Inferior parietal cortex (tissue), 1 donor: ENCODE measurements at regions not wholly inside any gene's neighbourhood (a gene's known extent, or its start where the extent isn't known, plus 50 kb on each side); places are given as distances from the start of the nearest gene placed in this dataset.

ENCODE experiments used
- DNase-seq: peaks from one replicate; pipeline ENCODE4 v3.0.0-alpha.2; 2016; ENCODE audit errors: extremely low spot score

DNA sequence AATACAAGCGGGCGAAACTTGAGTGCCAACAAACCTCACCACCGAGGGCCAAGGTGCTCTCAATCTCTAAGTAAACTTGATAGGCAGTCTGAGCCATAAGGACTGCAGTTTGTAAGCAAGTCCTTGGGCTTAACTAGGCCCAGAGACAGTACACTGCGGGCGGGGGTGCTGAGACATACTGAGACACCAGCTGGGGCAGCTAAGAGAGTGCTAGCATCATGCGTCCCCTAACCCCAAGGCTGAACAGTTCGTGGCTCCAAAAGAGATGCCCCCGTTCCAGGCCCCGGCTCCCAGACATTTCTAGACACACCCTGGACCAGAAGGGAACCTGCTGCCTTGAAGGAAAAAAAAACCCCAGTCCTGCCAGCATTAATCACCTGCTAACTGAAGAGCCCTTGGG lies 126.8 kb upstream of the PRDX4 start:
- DNase-seq, result no peak

DNA sequence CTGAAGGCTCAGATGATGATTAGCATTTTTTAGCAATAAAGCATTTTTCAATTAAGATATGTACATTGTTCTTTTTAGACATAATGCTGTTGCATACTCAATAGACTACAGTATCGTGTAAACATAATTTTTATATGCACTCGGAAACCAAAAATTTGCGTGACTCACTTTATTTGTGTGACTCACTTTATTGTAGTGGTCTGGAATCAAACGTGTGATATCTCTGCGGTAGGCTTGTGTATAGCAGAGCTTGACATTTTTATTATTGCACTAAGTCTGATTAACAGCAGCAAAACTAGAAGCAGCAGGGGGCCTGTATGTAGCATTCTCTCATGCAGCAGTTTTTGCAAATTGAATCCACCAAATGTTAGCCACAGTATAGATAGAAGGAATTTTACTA lies 119.1 kb upstream of the PRDX4 start:
- no peak for DNase-seq

DNA sequence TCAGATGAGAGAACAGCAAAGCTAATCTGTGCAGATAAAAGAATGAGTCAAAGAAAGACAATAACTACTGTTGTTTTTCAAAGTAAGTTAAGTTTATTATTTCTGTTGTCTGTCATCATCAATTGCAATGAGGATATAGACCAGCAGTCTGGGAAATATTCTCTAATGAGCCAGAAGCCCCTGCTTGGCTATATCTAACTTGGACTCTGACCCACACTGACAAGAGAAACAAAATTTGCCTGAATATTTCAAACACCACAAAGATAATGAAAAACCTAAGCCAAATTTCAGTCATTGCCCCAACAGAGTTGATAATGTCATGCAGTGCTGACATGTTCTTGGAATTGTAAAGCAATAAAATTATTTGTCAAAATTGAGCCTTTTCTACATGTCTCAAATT lies 115.0 kb upstream of the PRDX4 start:
- DNase-seq, result no peak

DNA sequence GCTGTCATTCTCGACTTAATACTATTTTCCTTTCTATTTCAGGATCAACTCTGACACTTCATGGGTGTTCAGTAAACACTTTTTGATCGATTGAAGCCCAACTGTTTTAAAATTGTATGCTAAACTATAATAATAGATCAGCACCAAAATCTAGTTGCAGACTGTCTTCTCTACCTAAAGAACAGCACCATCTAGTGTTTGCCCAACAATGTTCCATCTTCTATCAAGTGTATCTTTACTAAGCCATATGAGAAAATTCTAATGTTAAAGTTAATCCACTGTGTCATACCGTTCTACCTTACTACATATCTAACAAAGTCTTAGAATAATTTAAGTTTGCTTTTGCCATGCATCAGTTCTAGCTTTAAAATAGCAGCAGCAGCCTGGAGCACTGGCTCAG lies 113.0 kb upstream of the PRDX4 start:
- peak; percentile 36 for DNase-seq

DNA sequence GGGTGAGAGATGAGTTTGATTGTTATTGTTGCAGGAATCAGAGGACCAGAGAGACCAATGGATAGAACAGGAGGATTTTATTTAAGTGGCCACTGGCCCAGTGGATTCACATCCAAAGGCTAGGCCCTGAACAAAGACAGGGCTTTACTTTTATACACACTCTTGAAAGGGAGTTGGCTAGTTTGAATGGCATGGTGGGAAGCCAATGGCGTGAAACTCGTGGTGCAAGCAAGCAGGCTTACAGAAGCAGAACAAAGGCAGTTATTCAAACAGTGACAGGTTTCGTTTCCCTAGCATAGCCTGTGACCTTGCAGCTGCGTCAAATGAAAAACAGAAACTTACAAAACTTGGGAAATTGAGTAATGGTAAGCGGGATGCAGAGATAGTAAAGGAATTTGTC lies 110.2 kb upstream of the PRDX4 start:
- DNase-seq, result no peak

DNA sequence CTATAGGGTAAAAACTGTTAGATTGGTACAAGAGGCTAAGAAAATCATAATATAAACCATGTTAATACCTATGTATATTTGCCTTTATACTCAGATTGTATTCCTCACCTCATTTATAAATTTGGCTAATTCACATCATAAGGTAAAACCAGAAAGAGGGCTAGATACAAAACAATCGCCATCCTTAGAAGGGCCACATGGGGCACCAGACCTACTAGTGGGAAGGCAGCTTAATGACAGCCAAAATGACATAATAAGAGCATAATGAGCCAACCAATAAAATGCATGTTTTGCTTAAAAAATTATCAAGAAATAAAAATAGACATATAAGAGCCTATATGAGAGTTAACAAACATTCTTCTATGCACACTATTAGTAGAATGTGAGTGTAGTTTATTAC lies 107.3 kb upstream of the PRDX4 start:
- DNase-seq, result no peak

DNA sequence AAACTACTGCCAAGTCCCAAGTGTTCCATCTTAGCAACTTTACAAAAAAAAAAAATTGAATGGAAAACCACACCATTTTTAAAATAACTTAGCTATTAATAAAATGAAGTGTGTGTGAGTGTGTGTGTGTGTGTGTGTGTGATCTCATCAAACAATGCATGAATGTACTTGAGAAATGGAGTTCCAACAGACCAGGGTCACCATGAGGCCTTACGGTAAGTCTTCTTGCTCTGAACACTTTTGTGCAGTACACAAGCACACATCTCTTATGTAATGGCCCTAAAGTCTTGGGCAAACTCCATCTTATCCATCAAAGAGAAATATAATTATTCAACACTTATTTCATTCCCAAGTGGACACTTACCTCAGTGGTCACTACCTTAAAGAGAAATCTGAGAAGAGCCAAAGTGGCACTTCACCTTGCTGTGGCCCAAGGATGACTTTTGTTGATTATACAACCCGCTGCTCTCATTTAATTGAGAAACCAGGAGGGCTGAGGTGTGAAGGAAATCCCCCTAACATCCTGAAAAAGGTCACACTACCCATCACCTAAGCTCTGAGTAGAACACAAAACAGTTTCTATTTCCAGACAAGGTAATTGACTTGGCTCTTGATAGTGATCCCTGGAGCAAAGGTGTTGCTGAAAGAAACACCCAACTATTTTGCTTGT lies 96.5 kb upstream of the PRDX4 start:
- DNase-seq, result no peak

DNA sequence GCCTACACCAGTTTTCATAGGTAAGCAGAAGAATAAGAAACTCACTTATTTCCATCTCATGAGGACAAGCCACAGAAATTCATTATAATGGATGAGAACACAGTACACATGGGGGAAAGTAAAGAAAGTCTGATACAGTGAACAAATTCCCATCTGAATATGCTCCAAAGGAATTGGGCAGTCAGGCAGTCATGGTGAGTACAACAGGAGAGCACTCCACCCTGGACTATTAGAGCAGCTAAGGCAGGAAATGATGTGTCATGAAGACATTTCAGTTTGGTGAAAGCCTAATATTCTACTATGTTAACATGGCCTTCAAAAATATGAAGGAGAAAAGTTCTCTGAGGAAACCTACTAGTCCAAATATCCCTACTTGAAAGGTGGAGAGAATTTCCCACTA lies 92.0 kb upstream of the PRDX4 start:
- DNase-seq, result no peak

DNA sequence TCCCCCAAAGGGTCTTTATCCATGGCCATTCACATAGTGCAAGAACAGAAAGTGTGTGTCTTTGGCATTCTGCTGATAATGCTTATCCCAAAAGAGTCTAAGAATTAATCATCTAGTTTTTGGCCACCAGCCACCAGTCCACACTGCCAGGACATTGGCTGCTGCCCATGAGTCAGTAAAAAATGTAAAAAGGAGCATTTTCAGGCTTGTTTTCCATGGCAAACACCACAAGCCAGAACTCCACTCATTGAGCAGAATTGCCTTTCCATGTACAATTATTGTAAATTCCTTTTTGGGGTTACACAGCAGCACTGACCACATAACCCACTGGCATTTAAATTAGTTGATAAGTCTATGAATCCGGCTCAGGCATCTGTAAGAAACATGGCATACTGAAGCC lies 89.2 kb upstream of the PRDX4 start:
- DNase-seq, result no peak

DNA sequence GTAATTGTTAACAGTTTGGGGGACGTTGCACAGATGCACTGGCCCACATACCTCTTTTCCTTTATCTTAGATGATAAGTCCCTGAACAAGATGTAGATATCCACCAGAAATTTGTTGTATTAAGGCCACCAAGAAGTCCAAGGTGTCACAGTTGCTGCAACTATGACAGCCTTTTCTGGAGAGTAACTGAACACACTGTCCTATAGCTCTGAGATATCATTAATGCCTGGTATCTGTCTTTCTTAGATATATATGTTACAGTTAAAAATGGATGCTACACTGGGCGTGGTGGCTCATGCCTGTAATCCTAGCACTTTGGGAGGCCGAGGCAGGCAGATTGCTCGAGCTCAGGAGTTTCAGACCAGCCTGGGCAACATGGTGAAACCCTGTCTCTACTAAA lies 77.8 kb upstream of the PRDX4 start:
- DNase-seq, result no peak

DNA sequence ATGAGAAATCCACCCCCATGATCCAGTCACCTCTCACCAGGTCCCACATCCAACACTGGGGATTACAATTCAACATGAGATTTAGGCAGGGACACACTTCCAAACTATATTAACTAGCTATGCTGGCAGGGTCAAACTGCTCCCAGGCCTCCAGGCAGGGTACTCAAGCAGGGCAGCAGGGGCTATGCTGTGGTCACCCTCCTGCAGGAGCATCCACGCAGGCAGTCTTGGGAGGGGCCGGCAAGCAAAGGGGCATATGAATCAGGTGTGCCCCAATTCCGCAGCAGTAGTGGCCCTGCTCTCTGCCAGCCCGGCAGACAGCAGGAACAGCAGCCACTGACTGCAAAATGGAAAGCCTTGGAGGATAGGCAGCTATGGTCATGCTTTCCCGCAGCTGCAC lies 74.6 kb upstream of the PRDX4 start:
- DNase-seq, result no peak

DNA sequence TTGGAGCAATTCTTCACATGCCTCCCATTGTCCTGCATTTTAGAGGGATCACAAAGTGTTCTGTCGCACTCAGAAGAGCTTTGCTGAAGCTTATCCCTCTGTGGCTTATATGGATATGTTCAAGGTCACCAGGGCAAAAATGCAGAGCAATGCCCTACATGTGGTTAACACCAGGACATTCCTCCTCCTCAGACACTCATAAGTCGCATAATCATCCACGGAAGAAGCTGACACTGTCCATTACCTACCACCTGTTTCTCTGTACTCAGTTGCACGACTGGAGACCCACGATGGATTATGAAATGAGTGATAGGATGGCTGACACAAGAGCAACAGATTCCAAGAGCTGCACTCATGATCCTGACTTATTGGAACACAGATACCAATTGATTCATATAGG lies 68.7 kb upstream of the PRDX4 start:
- DNase-seq, result no peak

DNA sequence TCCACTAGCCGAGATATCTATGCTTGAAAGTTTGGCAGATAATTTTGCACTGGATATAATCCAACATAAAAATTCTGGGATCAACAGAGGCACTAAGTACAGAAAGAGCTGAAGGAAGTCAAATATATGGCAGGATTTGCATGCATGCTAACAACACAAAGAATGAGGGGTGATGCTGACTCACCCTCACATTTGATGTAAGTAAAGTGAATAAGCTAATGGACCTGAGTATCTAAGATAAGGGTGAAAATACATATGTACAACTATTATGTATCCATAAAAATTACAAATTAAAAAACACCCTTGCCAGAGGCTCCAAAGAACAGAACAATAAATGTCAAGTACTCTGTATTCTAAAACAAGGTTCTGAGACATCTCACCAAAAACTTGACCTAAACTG lies 63.8 kb upstream of the PRDX4 start:
- DNase-seq, result no peak

DNA sequence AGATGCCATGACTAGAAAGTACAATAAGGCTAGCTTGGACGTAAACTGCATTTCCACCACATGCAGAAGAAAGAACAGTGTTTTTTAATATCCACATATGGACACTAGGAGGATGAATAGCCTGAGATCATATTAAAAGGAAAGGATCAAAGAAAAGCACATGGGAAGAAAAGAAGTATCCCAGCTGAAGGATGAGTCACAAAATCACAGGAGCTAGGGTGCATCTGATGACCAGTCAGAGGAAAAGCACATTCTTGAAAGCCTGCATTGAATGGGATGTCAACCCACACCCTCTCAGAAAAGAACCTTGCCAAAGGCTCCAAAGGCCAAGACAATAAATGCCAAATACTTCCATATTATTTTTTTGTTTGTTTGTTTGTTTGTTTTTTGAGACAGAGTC lies 56.8 kb upstream of the PRDX4 start:
- no peak for DNase-seq

DNA sequence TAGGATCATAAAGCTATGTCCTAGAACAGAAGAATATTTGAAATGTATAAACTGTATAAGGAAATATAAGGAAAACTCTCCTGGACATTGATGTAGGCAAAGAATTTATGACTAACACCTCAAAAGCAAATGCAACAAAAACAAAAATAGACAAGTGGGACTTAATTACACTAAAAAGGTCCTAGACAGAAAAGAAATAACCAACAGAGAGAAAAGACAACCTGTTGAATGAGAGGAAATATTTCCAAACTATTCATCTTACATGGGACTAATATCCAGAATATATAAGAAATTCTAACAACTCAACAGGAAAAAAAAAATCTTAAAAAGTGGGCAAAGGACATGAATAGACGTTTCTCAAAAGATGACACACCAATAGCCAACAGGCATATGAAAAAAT lies 54.4 kb upstream of the PRDX4 start:
- no peak for DNase-seq

DNA sequence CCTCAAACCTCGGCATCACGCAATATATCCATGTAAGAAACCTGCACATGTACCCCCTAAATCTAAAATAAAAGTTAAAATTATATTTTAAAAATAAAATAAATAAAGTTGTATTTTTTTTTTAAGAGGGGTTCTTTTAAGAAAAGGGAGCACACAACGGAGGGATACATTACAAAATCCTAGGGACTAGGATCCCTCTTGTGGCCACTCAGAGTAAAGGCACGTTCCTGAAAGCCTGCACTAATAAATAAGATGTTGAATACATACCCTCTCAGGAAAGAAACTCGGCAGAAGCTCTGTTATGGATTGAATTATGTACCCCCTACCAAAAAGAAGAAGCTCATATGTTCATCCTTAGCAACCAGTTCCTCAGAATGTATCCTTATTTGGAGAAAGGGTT lies 50.9 kb upstream of the PRDX4 start:
- peak; percentile 14 for DNase-seq
